Panc1 (cell line): ENCODE measurements at regions not wholly inside any gene's neighbourhood (a gene's known extent, or its start where the extent isn't known, plus 50 kb on each side); places are given as distances from the start of the nearest gene placed in this dataset.
"Not testable (repeated sequence)": the region's sequence is repeated elsewhere in the genome, so short reads cannot be mapped to it uniquely, and the experiment has no call there.

Source experiments
- ATAC-seq: fragments of 200-7000 bp; cut with Tn5 transposase; 2 replicates; pipeline ENCODE4 v1.9.1; 2020; ENCODE audit warnings: mild to moderate bottlenecking, moderate library complexity
- BruUV-seq: library from RNA; stranded (reverse); fragments of 400-500 nt; replicated peaks from 2 replicates; lab custom pipeline; 2021; lab: Mats Ljungman, UMichigan
- CTCF ChIA-PET: fragments of 300-600 bp; sonication (Branson Sonifier 250); formaldehyde crosslinking; loops from one replicate; lab custom pipeline; 2022; ENCODE audit warnings: antibody characterized with exemption; lab: Charles Lee
- POLR2A ChIA-PET: fragments of 300-600 bp; sonication (Branson Sonifier 250); formaldehyde crosslinking; loops from one replicate; lab custom pipeline; 2022; ENCODE audit warnings: antibody characterized with exemption; lab: Charles Lee
- DNase-seq: peaks from one replicate; pipeline ENCODE4 v3.0.0-alpha.2; 2010; ENCODE audit warnings: low read depth, low spot score
- H3K27ac ChIP-seq: 2 replicates; pipeline ENCODE4 v1.5.1; 2011; ENCODE audit warnings: mild to moderate bottlenecking, low read length, inconsistent platforms
- H3K27me3 ChIP-seq: fragments of 200-500 bp; sonication (Bioruptor generic); 2 replicates; pipeline ENCODE4 v1.6.0; 2014; ENCODE audit warnings: low read length, inconsistent platforms; ENCODE audit not compliant: control insufficient read depth, insufficient read depth
- H3K36me3 ChIP-seq: fragments of 200-500 bp; sonication (Bioruptor generic); 2 replicates; pipeline ENCODE4 v1.5.1; 2014; ENCODE audit warnings: inconsistent platforms, mild to moderate bottlenecking, low read length, moderate library complexity; ENCODE audit not compliant: control insufficient read depth, insufficient read depth
- H3K4me1 ChIP-seq: 2 replicates; pipeline ENCODE4 v1.5.1; 2011; ENCODE audit warnings: inconsistent platforms, mild to moderate bottlenecking, low read length, moderate library complexity; ENCODE audit not compliant: control insufficient read depth, insufficient read depth
- H3K4me3 ChIP-seq, 2 experiments: 2 replicates each; pipeline ENCODE4 v1.5.1; 2011 to 2012; ENCODE audit warnings: low read depth in 2 of 2, low read length in 2 of 2, mild to moderate bottlenecking in 2 of 2, inconsistent platforms in 1 of 2, moderate library complexity in 1 of 2
- H3K9me3 ChIP-seq: fragments of 200-500 bp; sonication (Bioruptor generic); 2 replicates; pipeline ENCODE4 v1.5.1; 2014; ENCODE audit warnings: low read depth, mild to moderate bottlenecking, inconsistent platforms, low read length, moderate library complexity; ENCODE audit not compliant: control insufficient read depth, insufficient read depth
- POLR2AphosphoS5 ChIP-seq: IDR thresholded peaks from 2 replicates; pipeline ENCODE4 v1.6.1; 2012; ENCODE audit warnings: mild to moderate bottlenecking, low read depth, low read length, moderate library complexity
- SIN3A ChIP-seq: IDR thresholded peaks from 2 replicates; pipeline ENCODE4 v1.6.1; 2012; ENCODE audit warnings: low read depth, mild to moderate bottlenecking, low read length, moderate library complexity, borderline replicate concordance; ENCODE audit not compliant: insufficient read depth
- TCF7L2 ChIP-seq: IDR thresholded peaks from 2 replicates; pipeline ENCODE4 v1.6.1; 2011; ENCODE audit warnings: mild to moderate bottlenecking, low read depth, low read length, inconsistent platforms
- in situ Hi-C: cut with HindIII; loops from 2 replicates; pipeline ENCODE4 v1.10.0; 2016; ENCODE audit warnings: low sequenced_read_pairs, low pct_unique_long_range_greater_than_20kb
- intact Hi-C: fragments of 100-400 bp; cut with micrococcal nuclease; formaldehyde crosslinking; loops from one replicate; pipeline ENCODE4 v1.10.0; 2022; ENCODE audit not compliant: unreplicated experiment
- TF ChIP-seq, protein P1 (sequence below), 2 experiments: IDR thresholded peaks; 2 replicates each; pipeline ENCODE4 v1.6.1; 2011 to 2012; ENCODE audit warnings: low read depth in 2 of 2, control low read depth in 1 of 2, low read length in 1 of 2, mild to moderate bottlenecking in 1 of 2, moderate library complexity in 1 of 2; ENCODE audit not compliant: insufficient read depth in 1 of 2
- TF ChIP-seq, protein P2 (sequence below): fragments of 450-650 bp; IDR thresholded peaks from 2 replicates; pipeline ENCODE4 v1.5.1; 2017; ENCODE audit warnings: mild to moderate bottlenecking

DNA sequence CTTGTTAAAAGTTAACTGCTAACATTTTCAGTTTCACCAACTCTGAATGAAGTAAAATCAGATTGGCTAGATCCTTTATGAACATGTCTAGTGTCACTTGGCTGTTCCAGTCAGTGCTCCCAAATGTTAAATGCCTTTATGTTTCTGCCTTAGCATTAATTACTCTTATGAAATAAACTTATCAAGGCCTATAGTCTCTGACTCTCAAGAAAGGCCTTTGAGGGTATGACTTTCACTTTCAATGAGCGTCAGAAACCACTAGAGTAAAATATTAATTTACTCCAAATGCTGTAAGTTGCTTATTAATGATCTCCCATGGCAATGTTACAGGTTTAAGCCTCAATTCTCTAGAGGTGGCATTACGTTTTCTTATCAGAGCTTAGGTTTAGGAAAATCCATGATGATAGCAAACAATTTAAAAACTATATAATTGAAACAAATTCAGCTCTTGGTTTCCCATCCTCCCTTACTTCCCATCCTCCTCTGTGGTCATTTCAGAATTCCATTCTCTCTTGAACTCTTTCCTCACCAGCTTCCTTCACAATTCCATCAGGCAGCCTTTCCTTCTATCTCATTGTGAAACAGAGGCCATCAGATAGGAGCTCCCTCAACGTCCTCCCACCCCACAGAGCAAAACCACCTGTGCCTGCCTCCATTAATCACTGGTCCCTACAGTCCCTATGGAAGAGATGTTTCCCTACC is 108.6 kb upstream of the COP1 start:
- in situ Hi-C loops, result no loop called here
- intact Hi-C loops, result no loop called here
- Histone ChIP-seq H3K9me3 (no peaks in the 10 kb centered on the region), H3K4me1 (no peaks in the 10 kb centered on the region), H3K4me3 (no peak overlapping the region), H3K27ac (no peak overlapping the region), H3K27me3 (no peaks in the 10 kb centered on the region), H3K36me3 (no peaks in the 10 kb centered on the region)
- BruUV-seq, result no TSS peak
- TF ChIP-seq TCF7L2 (no peak), POLR2AphosphoS5 (no peak), SIN3A (no peak)
- TF ChIP-seq, protein P1, sequence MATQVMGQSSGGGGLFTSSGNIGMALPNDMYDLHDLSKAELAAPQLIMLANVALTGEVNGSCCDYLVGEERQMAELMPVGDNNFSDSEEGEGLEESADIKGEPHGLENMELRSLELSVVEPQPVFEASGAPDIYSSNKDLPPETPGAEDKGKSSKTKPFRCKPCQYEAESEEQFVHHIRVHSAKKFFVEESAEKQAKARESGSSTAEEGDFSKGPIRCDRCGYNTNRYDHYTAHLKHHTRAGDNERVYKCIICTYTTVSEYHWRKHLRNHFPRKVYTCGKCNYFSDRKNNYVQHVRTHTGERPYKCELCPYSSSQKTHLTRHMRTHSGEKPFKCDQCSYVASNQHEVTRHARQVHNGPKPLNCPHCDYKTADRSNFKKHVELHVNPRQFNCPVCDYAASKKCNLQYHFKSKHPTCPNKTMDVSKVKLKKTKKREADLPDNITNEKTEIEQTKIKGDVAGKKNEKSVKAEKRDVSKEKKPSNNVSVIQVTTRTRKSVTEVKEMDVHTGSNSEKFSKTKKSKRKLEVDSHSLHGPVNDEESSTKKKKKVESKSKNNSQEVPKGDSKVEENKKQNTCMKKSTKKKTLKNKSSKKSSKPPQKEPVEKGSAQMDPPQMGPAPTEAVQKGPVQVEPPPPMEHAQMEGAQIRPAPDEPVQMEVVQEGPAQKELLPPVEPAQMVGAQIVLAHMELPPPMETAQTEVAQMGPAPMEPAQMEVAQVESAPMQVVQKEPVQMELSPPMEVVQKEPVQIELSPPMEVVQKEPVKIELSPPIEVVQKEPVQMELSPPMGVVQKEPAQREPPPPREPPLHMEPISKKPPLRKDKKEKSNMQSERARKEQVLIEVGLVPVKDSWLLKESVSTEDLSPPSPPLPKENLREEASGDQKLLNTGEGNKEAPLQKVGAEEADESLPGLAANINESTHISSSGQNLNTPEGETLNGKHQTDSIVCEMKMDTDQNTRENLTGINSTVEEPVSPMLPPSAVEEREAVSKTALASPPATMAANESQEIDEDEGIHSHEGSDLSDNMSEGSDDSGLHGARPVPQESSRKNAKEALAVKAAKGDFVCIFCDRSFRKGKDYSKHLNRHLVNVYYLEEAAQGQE (IDR thresholded peaks at IDR 0.05; ENCODE audit: insufficient read depth in 1 of 2, low read depth in 2 of 2, low read length in 1 of 2), result no peak
- TF ChIP-seq, protein P2, sequence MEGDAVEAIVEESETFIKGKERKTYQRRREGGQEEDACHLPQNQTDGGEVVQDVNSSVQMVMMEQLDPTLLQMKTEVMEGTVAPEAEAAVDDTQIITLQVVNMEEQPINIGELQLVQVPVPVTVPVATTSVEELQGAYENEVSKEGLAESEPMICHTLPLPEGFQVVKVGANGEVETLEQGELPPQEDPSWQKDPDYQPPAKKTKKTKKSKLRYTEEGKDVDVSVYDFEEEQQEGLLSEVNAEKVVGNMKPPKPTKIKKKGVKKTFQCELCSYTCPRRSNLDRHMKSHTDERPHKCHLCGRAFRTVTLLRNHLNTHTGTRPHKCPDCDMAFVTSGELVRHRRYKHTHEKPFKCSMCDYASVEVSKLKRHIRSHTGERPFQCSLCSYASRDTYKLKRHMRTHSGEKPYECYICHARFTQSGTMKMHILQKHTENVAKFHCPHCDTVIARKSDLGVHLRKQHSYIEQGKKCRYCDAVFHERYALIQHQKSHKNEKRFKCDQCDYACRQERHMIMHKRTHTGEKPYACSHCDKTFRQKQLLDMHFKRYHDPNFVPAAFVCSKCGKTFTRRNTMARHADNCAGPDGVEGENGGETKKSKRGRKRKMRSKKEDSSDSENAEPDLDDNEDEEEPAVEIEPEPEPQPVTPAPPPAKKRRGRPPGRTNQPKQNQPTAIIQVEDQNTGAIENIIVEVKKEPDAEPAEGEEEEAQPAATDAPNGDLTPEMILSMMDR, result no peak
- ATAC-seq (no peak), DNase-seq (no peak)
- ChIA-PET POLR2A (no interaction called here), CTCF (no interaction called here)

DNA sequence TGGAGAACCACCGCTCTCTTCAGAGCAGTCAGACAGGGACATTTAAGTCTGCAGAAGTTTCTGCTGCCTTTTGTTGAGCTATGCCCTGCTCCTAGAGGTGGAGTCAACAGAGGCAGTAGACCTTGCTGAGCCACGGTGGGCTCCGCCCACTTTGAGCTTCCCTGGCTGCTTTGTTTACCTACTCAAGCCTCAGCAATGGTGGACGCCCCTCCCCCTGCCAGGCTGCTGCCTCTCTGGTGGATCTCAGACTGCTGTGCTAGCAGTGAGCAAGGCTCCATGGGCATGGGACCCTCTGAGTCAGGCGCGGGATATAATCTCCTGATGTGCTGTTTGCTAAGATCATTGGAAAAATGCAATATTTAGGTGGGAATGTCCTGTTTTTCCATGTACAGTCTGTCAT is 89.5 kb upstream of the COP1 start:
- BruUV-seq, intact Hi-C loops, H3K36me3 ChIP-seq, H3K27me3 ChIP-seq, DNase-seq, POLR2A ChIA-PET, ATAC-seq, H3K27ac ChIP-seq, in situ Hi-C loops, CTCF ChIA-PET, H3K4me1 ChIP-seq, H3K9me3 ChIP-seq, H3K4me3 ChIP-seq: not testable (repeated sequence)

DNA sequence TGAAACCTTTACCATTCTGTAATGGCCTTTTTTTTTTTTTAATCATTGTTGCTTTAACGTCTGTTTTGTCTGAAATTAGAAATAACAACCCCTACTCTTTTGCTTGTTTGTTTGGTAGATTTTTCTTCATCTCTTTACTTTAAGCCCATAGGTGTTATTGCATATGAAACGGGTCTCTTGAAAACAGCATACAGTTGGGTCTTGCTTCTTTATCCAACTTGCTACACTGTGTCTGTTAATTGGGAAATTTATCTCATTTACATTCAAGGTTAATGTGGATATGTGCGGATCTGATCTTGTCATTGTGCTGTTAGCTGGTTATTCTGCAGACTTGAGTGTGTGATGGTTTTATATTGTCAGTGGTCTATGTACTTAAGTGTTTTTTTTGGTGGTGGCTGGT is 78.9 kb upstream of the COP1 start:
- no peaks in the 10 kb centered on the region for H3K9me3 ChIP-seq
- H3K4me3 ChIP-seq, result no peak overlapping the region
- intact Hi-C loops (no loop called here), in situ Hi-C loops (no loop called here)
- ATAC-seq, result no peak
- no peak overlapping the region for H3K27ac ChIP-seq
- H3K4me1 ChIP-seq, result no peaks in the 10 kb centered on the region
- DNase-seq, result no peak
- BruUV-seq, result no TSS peak
- no peaks in the 10 kb centered on the region for H3K27me3 ChIP-seq
- H3K36me3 ChIP-seq, result no peaks in the 10 kb centered on the region
- POLR2A ChIA-PET, result no interaction called here
- TF ChIP-seq, protein P1 (IDR thresholded peaks at IDR 0.05; ENCODE audit: insufficient read depth in 1 of 2, low read depth in 2 of 2, low read length in 1 of 2), result no peak
- no peak for TF ChIP-seq SIN3A
- TF ChIP-seq, protein P2, result no peak
- no peak for TF ChIP-seq TCF7L2
- TF ChIP-seq POLR2AphosphoS5, result no peak
- CTCF ChIA-PET, result no interaction called here
